ENCODE measurements at regions not wholly inside any gene's neighbourhood (a gene's known extent, or its start where the extent isn't known, plus 50 kb on each side); places are given as distances from the start of the nearest gene placed in this dataset.

- no peak for TF ChIP-seq CTCF (IDR thresholded peaks at IDR 0.05; ENCODE audit: insufficient read depth, low read depth, low read length)
- TF ChIP-seq EZH2 (IDR thresholded peaks at IDR 0.05; ENCODE audit: insufficient read depth, low read length) = no peak
These were observed 102.0 kb upstream of the IGF1R start for GRCh38 chr15:98546329-98546728.
